C4-2B (cell line): ENCODE measurements at regions not wholly inside any gene's neighbourhood (a gene's known extent, or its start where the extent isn't known, plus 50 kb on each side); places are given as distances from the start of the nearest gene placed in this dataset.

Experiments used
- CTCF ChIP-seq: fragments of 450-650 bp; conservative IDR thresholded peaks from 2 replicates; pipeline ENCODE4 v1.5.1; 2017; ENCODE audit warnings: mild to moderate bottlenecking
- ZFX ChIP-seq: fragments of 450-650 bp; IDR thresholded peaks from 2 replicates; pipeline ENCODE4 v1.6.1; 2017

GRCh38 chr5:117318528-117318927 is 743.9 kb upstream of the SEMA6A start:
- TF ChIP-seq ZFX (no peak), CTCF (peak; percentile 33)
